ENCODE measurements at regions not wholly inside any gene's neighbourhood (a gene's known extent, or its start where the extent isn't known, plus 50 kb on each side); places are given as distances from the start of the nearest gene placed in this dataset.

DNA sequence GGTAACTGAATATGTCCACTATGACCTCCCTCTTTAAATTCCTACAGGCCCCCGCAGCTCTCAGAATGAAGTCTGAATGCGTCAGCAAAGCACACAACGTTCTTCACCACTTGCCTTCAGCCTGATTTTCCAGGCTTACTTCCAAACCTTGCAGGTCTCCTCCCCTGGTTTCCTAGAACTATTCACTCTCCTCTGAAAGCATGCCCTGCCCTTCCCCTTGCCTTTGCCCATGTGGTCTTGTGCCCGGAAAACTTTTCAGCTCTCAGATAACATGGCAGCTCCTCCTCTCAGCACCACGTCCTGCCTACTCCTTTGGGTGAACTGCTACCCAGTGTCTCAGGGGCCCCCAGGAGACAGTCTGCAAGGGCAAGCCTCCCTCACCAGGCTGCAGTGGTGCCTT lies 268.5 kb upstream of the LDB2 start:
- DNase-seq, result no peak

DNA sequence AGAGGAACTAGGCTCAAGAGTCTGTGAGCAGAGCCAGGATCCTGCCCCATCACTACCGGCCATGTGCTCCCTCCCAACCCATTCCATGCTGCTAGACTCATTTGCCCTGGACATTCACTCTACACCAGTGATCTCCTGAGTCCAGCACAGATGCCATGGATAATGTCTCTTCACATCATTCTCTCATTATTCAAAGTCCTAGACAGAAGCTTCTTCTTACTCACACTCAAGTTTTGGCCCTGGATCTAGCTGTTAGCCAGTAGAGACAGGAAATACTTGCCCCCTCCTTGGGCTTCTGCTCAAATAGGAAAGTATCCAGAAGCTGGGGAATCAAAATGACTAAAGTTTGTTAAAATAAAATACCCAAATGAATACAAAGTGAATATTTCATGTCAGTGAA lies 266.8 kb upstream of the LDB2 start:
- no peak for DNase-seq

DNA sequence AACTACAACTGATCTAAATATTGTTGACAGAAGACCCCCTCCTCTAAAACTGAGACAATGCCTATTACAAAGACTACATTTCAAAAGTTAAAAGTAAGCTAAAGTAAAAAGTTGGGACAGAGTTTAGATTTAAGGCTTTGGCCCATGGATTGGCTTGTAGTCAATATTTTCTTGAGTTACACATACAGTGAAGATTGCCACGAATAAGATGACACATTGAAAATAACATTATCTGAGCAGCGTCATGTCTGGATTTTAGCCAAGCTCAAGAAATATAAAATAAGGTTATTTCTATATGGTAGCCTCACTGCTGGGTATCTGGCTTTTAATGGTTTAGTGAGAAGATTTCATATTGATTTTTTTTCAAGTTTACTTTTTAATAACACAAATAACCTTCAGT lies 266.2 kb upstream of the LDB2 start:
- DNase-seq, result no peak

DNA sequence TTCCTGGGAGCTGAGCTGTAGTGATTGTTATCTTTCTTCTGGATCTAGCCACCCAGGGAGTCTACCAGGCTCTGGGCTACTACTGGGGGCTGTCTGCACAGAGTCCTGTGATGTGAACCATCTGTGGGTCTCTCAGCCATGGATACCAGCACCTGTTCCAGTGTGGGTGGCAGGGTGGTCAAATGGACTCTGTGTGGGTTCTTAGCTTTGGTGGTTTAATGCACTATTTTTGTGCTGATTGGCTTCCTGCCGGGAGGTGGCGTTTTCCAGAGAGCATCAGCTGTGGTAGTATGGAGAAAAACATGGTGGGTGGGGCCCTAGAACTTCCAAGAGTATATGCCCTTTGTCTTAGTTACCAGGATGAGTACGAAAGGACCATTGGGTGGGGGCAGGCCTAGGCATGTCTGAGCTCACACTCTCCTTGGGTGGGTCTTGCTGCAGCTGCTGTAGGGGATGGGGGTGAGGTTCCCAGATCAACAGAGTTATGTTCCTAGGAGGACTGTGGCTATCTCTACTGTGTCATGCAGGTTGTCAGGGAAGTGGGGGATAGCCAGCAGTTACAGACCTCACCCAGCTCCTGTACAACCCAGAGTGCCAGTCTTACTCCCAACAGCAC lies 264.8 kb upstream of the LDB2 start:
- DNase-seq, result no peak

- no peak for DNase-seq
These were observed 258.9 kb upstream of the LDB2 start for GRCh38 chr4:17157304-17157703.

- no peak for DNase-seq
These were observed 257.0 kb upstream of the LDB2 start for GRCh38 chr4:17155486-17155885.

GRCh38 chr4:17153572-17153971 lies 255.1 kb upstream of the LDB2 start:
- DNase-seq, result no peak

- no peak for DNase-seq
These were observed 254.6 kb upstream of the LDB2 start for GRCh38 chr4:17152941-17153540.

DNA sequence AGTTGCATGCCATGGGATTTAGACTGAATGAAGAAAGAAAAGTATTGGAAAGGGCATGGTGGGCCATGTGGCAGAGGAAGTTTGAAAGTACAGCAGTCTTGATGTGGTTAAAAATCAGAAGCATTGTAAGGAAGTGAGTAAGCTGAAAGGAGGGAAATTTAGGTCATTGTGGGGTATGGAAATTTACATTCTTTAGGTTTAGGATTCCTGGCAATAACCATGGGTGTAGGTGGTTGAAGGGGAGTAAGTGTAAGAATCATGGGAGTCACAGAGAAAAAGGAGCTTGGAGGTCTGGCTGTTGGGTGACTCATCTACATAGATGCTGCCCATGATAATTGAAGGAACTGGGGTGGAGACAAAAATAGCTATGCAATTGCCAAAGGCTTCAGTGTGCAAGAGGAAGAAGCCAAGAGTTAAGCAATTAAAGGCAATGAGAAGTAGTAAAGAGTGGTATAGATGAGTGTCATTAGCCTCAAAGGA lies 243.8 kb upstream of the LDB2 start:
- peak; percentile 4 to 32 (median 15) for DNase-seq

- DNase-seq, result no peak
These were observed 240.4 kb upstream of the LDB2 start for GRCh38 chr4:17138847-17139246.

GRCh38 chr4:17134565-17134964 lies 236.1 kb upstream of the LDB2 start:
- DNase-seq, result no peak

- DNase-seq, result no peak
These were observed 235.7 kb upstream of the LDB2 start for GRCh38 chr4:17134100-17134499.

DNA sequence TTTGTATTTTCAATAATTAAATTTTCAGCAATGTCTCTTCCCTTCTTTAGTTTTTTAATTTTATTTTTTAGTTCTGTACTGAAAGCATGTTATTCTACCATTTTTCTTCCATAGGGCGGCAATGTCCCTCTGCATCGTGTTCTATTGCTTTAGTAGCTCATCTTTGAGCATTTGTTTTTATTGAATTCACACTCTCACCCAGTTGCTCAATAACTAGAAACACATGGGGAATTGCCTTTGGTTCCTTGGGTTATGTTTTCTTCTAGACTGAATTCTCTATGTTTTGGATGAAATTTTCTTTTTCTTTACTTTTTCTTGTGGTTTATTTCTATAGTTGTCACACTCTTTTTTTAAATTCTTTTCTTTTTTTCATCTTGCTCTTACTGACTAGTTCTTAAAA lies 233.8 kb upstream of the LDB2 start:
- no peak for DNase-seq

- DNase-seq, result no peak
These were observed 229.8 kb upstream of the LDB2 start for GRCh38 chr4:17128268-17128667.

- no peak for DNase-seq
These were observed 228.0 kb upstream of the LDB2 start for GRCh38 chr4:17126321-17126966.

- no peak for DNase-seq
These were observed 226.3 kb upstream of the LDB2 start for GRCh38 chr4:17124767-17125166.

- no peak for DNase-seq
These were observed 222.3 kb upstream of the LDB2 start for GRCh38 chr4:17120761-17121160.

- no peak for DNase-seq
These were observed 219.3 kb upstream of the LDB2 start for GRCh38 chr4:17117746-17118145.

DNA sequence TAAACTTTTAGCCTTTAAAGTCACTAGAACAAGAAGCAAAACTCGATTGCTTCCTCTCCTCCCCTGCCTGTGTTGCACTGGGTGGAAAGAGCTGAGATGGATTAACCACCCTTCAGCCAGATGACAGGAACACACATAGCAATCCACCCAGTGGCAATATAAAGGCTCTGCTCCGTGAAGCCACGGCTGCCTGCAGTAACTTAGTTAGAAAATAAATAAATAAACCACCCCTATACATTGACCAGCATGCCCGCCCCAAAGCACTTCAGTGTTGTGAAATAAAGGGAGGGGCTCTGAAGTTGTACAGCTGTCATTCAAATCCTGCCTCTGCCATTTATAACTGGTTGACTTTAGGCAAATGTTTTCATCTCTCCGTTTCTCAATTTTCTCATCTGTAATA lies 217.1 kb upstream of the LDB2 start:
- DNase-seq, result no peak

GRCh38 chr4:17112292-17112659 lies 213.8 kb upstream of the LDB2 start:
- DNase-seq, result peak in 2 of 3 donors; percentile 3 to 21

- no peak for DNase-seq
These were observed 210.7 kb upstream of the LDB2 start for GRCh38 chr4:17109126-17109525.

GRCh38 chr4:17103231-17103630 lies 204.8 kb upstream of the LDB2 start:
- no peak for DNase-seq

DNA sequence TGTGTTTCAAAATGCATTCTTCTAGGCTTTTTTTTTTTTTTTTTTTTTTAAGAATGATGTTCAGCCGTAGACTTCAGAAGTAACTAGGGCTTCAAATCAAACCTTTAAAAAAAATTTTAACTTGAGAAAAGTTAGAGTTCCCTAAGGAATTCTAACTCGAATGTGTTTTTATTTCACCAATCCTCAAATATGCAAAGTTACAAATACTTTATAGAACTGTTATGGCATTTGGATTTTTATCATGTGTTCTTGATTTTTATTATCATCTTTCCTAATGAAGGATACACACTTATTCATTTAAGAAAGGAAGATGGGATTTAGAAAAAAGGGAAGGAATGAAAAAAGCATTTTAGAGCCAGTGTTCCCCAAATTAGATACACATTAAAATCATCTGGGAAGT lies 200.6 kb upstream of the LDB2 start:
- DNase-seq, result no peak

DNA sequence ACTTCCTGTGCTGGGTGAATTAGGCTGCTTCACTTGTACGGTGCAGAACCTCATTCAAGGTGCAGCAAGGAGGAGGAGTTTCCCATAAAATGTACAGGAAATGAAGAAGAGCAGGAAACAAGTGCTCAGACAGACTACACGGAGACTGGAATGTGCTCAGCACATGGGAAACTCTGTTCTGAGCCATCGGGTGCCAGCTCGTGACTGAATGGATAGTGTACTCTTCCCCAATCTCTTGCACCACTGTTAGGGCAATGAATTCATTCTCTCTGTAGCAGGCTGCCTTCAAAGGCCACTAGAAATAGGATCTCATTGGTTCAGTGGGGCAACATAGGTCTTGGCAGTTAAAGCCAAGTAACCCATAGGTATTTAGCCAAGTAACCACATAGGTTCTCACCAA lies 200.0 kb upstream of the LDB2 start:
- DNase-seq, result no peak

- DNase-seq, result no peak
These were observed 198.9 kb upstream of the LDB2 start for GRCh38 chr4:17097362-17097761.

Data from suppressor macrophage treated with lipopolysaccharide for 1 hour (primary cell).